Uterus (tissue), 2 donors: ENCODE measurements at regions not wholly inside any gene's neighbourhood (a gene's known extent, or its start where the extent isn't known, plus 50 kb on each side); places are given as distances from the start of the nearest gene placed in this dataset.

ENCODE experiments used
- CTCF ChIP-seq, 4 experiments: fragments of 200-600 bp in 2 of 4; fragments of 450-650 bp in 2 of 4; sonication (generic) in 2 of 4; IDR thresholded peaks; one replicate each; pipeline ENCODE4 v1.5.1; 2016 to 2019; ENCODE audit warnings: antibody characterized with exemption in 4 of 4, mild to moderate bottlenecking in 2 of 4, moderate library complexity in 1 of 4
- POLR2A ChIP-seq, 2 donors: fragments of 450-650 bp; IDR thresholded peaks; one replicate each; pipeline ENCODE4 v1.6.1; 2016; ENCODE audit warnings: antibody characterized with exemption in 2 of 2, mild to moderate bottlenecking in 1 of 2, moderate library complexity in 1 of 2

GRCh38 chr4:31106419-31106818 is 386.2 kb downstream of the PCDH7 start:
- TF ChIP-seq CTCF (IDR thresholded peaks at IDR 0.05) (no peak), POLR2A (IDR thresholded peaks at IDR 0.05) (no peak)
